PC-3 (cell line): ENCODE measurements at regions not wholly inside any gene's neighbourhood (a gene's known extent, or its start where the extent isn't known, plus 50 kb on each side); places are given as distances from the start of the nearest gene placed in this dataset.
"Not testable (repeated sequence)": the region's sequence is repeated elsewhere in the genome, so short reads cannot be mapped to it uniquely, and the experiment has no call there.

Experiments
- ATAC-seq: fragments of 200-7000 bp; cut with Tn5 transposase; 2 replicates; pipeline ENCODE4 v1.9.1; 2020; ENCODE audit warnings: mild to moderate bottlenecking, moderate library complexity
- BruUV-seq: library from RNA; stranded (reverse); fragments of 400-500 nt; replicated peaks from 2 replicates; lab custom pipeline; 2021; lab: Mats Ljungman, UMichigan
- CTCF ChIA-PET: fragments of 300-600 bp; sonication (Branson Sonifier 250); formaldehyde crosslinking; loops from one replicate; lab custom pipeline; 2022; ENCODE audit warnings: antibody characterized with exemption; lab: Charles Lee
- POLR2A ChIA-PET: fragments of 300-600 bp; sonication (Branson Sonifier 250); formaldehyde crosslinking; loops from one replicate; lab custom pipeline; 2022; ENCODE audit warnings: antibody characterized with exemption; ENCODE audit not compliant: unreplicated experiment; lab: Charles Lee
- DNase-seq: peaks from one replicate; pipeline ENCODE4 v3.0.0-alpha.2; 2015
- H2AFZ ChIP-seq: fragments of 300-600 bp; sonication (generic); 2 replicates; pipeline ENCODE4 v1.6.0; 2016; ENCODE audit warnings: antibody characterized with exemption, low read length
- H3F3A ChIP-seq: fragments of 300-600 bp; sonication (generic); one replicate; pipeline ENCODE4 v1.6.0; 2017; ENCODE audit warnings: antibody characterized with exemption, low read length, control low read depth, mild to moderate bottlenecking; ENCODE audit not compliant: unreplicated experiment
- H3K27ac ChIP-seq: fragments of 300-600 bp; sonication (generic); 2 replicates; pipeline ENCODE4 v1.5.1; 2016; ENCODE audit warnings: mild to moderate bottlenecking, low read length
- H3K27me3 ChIP-seq: fragments of 300-600 bp; sonication (generic); 2 replicates; pipeline ENCODE4 v1.6.1; 2016; ENCODE audit warnings: low read length, mixed read lengths
- H3K36me3 ChIP-seq: fragments of 300-600 bp; sonication (generic); 2 replicates; pipeline ENCODE4 v1.6.1; 2016; ENCODE audit warnings: low read depth, mixed run types, low read length, mixed read lengths
- H3K4me1 ChIP-seq: fragments of 300-600 bp; sonication (generic); 2 replicates; pipeline ENCODE4 v1.5.1; 2016; ENCODE audit warnings: low read length; ENCODE audit not compliant: insufficient read depth
- H3K4me2 ChIP-seq: fragments of 300-600 bp; sonication (generic); 2 replicates; pipeline ENCODE4 v1.6.0; 2016; ENCODE audit warnings: low read length
- H3K4me3 ChIP-seq: fragments of 300-600 bp; sonication (generic); 2 replicates; pipeline ENCODE4 v1.5.1; 2016; ENCODE audit warnings: mild to moderate bottlenecking, low read length, mixed read lengths
- H3K79me2 ChIP-seq: fragments of 300-600 bp; sonication (generic); 2 replicates; pipeline ENCODE4 v1.6.1; 2017; ENCODE audit warnings: low read length, mixed read lengths
- H3K9ac ChIP-seq: fragments of 300-600 bp; sonication (generic); 2 replicates; pipeline ENCODE4 v1.6.0; 2016; ENCODE audit warnings: mild to moderate bottlenecking, low read length
- H3K9me2 ChIP-seq: fragments of 300-600 bp; sonication (generic); replicated peaks from 2 replicates; pipeline ENCODE4 v1.6.1; 2016; ENCODE audit warnings: mixed run types, low read length, mixed read lengths
- H3K9me3 ChIP-seq: fragments of 300-600 bp; sonication (generic); 2 replicates; pipeline ENCODE4 v1.6.1; 2016; ENCODE audit warnings: low read length, mixed read lengths
- H4K20me1 ChIP-seq: fragments of 300-600 bp; sonication (generic); 2 replicates; pipeline ENCODE4 v1.6.1; 2016; ENCODE audit warnings: low read length, mixed read lengths
- EZH2 ChIP-seq: fragments of 300-600 bp; sonication (generic); IDR thresholded peaks from one replicate; pipeline ENCODE4 v1.6.1; 2017; ENCODE audit warnings: antibody characterized with exemption, mild to moderate bottlenecking, low read length; ENCODE audit not compliant: unreplicated experiment
- EZH2phosphoT487 ChIP-seq: fragments of 300-600 bp; sonication (generic); IDR thresholded peaks from 2 replicates; pipeline ENCODE4 v1.6.1; 2018; ENCODE audit warnings: mild to moderate bottlenecking, antibody characterized with exemption, low read length, borderline replicate concordance
- intact Hi-C: fragments of 100-400 bp; cut with micrococcal nuclease; formaldehyde crosslinking; loops from 2 replicates; pipeline ENCODE4 v1.9.0; 2023
- TF ChIP-seq, protein P1 (sequence below): fragments of 300-600 bp; sonication (generic); conservative IDR thresholded peaks from 2 replicates; pipeline ENCODE4 v1.5.1; 2017; ENCODE audit warnings: antibody characterized with exemption, low read depth, mild to moderate bottlenecking, low read length

DNA sequence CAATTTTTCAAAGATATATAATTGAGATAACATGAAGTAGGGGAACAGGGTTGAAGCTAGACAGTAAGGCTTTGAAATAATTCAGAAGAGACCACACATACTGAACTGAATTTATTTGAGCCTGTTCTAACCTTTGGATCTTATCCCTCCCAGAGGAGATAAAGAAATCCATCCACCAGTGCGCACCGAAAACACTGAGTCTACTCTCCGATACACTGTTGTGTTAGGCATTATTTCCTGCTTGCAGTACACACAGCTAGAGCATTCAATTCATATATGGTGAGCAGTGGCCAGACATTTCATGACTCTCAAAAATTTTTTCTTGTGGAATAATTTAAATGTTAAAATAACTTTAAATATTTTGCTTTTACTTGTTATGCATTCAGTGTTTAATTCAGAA, 342.7 kb downstream of the GPD2 start:
- CTCF ChIA-PET = no interaction called here
- no peaks in the 10 kb centered on the region for H3K27me3 ChIP-seq
- no peaks in the 10 kb centered on the region for H3K79me2 ChIP-seq
- no peaks in the 10 kb centered on the region for H4K20me1 ChIP-seq
- intact Hi-C loops = no loop called here
- H3K9ac ChIP-seq = no peak overlapping the region
- H3K9me3 ChIP-seq = no peaks in the 10 kb centered on the region
- H3K4me1 ChIP-seq = peaks cover 22% of the 10 kb centered on the region
- no TSS peak for BruUV-seq
- no peak overlapping the region for H2AFZ ChIP-seq
- no peak overlapping the region for H3K4me3 ChIP-seq
- POLR2A ChIA-PET = no interaction called here
- no peaks in the 10 kb centered on the region for H3K9me2 ChIP-seq
- H3K27ac ChIP-seq = no peak overlapping the region
- ATAC-seq (no peak), DNase-seq (no peak)
- H3K36me3 ChIP-seq = no peaks in the 10 kb centered on the region
- no peak overlapping the region for H3K4me2 ChIP-seq
- TF ChIP-seq EZH2phosphoT487 (no peak), EZH2 (no peak)
- TF ChIP-seq, protein P1, sequence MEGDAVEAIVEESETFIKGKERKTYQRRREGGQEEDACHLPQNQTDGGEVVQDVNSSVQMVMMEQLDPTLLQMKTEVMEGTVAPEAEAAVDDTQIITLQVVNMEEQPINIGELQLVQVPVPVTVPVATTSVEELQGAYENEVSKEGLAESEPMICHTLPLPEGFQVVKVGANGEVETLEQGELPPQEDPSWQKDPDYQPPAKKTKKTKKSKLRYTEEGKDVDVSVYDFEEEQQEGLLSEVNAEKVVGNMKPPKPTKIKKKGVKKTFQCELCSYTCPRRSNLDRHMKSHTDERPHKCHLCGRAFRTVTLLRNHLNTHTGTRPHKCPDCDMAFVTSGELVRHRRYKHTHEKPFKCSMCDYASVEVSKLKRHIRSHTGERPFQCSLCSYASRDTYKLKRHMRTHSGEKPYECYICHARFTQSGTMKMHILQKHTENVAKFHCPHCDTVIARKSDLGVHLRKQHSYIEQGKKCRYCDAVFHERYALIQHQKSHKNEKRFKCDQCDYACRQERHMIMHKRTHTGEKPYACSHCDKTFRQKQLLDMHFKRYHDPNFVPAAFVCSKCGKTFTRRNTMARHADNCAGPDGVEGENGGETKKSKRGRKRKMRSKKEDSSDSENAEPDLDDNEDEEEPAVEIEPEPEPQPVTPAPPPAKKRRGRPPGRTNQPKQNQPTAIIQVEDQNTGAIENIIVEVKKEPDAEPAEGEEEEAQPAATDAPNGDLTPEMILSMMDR = no peak
- H3F3A ChIP-seq = no peaks in the 10 kb centered on the region

DNA sequence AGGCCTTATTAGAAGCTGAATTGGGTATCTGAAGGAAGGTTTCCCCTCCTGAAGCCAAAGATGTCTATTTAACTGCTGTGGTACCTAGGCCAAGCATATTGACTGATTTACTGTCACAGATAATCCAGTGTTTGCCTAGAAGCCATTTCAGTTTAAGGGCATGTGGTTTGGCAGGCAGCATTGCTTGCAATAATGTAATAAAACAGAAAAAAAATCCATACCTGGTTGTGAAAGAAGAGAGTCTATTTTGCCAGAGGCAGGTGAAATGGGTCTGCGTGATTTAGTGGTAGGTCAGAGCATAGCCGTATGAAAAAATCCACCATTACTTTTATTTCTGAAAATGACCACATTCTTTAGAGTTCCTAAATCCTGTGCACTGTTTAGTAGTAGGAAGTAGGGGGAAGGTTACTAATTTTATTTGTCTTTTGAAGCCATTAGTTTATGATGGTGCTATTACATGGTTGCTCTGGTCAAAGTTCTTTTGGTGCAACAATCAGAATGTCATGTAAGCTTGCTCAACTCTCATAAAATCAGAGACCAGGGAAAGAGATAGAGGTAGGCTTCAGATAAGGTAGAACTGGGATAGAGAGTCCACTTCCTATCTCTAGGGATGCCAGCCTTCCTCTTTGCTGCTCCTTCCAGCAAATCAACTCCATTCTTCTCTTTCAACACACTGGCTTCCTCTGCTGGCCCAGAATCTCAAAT, 343.4 kb downstream of the GPD2 start:
- H3K9me2 ChIP-seq = no peaks in the 10 kb centered on the region
- no peak overlapping the region for H2AFZ ChIP-seq
- no peak overlapping the region for H3K9ac ChIP-seq
- ChIA-PET CTCF (interaction anchor here (0.6 kb wide), 1 partner anchor 22 kb away, joined by 3 read pairs; no protein-coding TSS in a partner anchor), POLR2A (no interaction called here)
- peak overlapping the region; percentile 39 for H3K27ac ChIP-seq
- no peaks in the 10 kb centered on the region for H3K27me3 ChIP-seq
- intact Hi-C loops = loop anchor here (5.0 to 10.0 kb wide), 6 partner anchors 72 to 1407 kb away; no protein-coding TSS in a partner anchor
- no TSS peak for BruUV-seq
- no peaks in the 10 kb centered on the region for H3K79me2 ChIP-seq
- no peak overlapping the region for H3K4me3 ChIP-seq
- no peaks in the 10 kb centered on the region for H3F3A ChIP-seq
- H4K20me1 ChIP-seq = no peaks in the 10 kb centered on the region
- no peak overlapping the region for H3K4me2 ChIP-seq
- TF ChIP-seq EZH2phosphoT487 = no peak
- TF ChIP-seq, protein P1 = no peak
- no peak for TF ChIP-seq EZH2
- H3K4me1 ChIP-seq = peaks cover 28% of the 10 kb centered on the region
- ATAC-seq = peak; percentile 37
- H3K9me3 ChIP-seq = no peaks in the 10 kb centered on the region
- no peaks in the 10 kb centered on the region for H3K36me3 ChIP-seq
- peak; percentile 55 for DNase-seq

DNA sequence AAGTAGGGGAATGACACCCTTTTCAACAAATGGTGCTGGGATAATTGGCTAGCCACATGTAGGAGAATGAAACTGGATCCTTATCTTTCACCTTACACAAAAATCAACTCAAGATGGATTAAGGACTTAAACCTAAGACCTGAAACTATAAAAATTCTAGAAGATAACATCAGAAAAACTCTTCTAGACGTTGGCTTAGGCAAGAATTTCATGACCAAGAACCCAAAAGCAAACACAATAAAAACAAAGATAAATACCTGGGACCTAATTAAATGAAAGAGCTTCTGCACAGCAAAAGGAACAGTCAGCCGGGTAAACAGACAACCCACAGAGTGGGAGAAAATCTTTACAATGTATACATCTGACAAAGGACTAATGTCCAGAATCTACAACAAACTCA, 345.5 kb downstream of the GPD2 start:
- peak; percentile 56 for DNase-seq
- H2AFZ ChIP-seq, H3K4me3 ChIP-seq, H3K36me3 ChIP-seq, H3K9me2 ChIP-seq, H3K79me2 ChIP-seq, BruUV-seq, H3K9me3 ChIP-seq, H3K9ac ChIP-seq, H3F3A ChIP-seq, H3K27me3 ChIP-seq, POLR2A ChIA-PET, H4K20me1 ChIP-seq: not testable (repeated sequence)
- intact Hi-C loops = loop anchor here (5.0 to 10.0 kb wide), 6 partner anchors 74 to 1409 kb away; no protein-coding TSS in a partner anchor
- ATAC-seq = peak; percentile 31
- CTCF ChIA-PET = interaction anchor here (0.5 kb wide), 1 partner anchor 398 kb away, joined by 3 read pairs; no protein-coding TSS in a partner anchor
- H3K27ac ChIP-seq = peak overlapping the region; percentile 38; the same call in 1 of the 2 replicates
- peak overlapping the region; percentile 38; the same call in 1 of the 2 replicates for H3K4me2 ChIP-seq
- H3K4me1 ChIP-seq = peaks cover 39% of the 10 kb centered on the region
